ENCODE measurements at regions not wholly inside any gene's neighbourhood (a gene's known extent, or its start where the extent isn't known, plus 50 kb on each side); places are given as distances from the start of the nearest gene placed in this dataset.

DNA sequence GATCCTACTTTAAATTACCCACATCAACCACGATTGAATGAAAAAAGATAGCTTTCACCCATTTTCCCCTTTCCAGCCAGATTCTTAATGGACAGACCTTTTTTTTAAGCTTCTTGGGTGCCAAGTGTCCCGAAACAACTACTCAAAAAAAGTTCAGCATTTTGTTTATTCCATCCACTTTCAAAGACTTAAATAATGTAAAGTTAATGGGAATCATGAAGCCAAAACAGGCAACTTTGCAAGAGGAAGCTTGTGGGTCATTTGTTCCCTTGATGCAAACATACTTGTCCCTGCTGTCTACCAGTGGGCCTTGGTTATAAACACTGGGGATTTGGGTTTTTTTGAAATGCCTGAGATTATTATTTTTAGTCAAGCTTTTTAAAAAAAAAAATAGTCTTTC is 414.0 kb upstream of the PSMD7 start:
- no peak for DNase-seq (ENCODE audit: low read depth in 2 of 2)

DNA sequence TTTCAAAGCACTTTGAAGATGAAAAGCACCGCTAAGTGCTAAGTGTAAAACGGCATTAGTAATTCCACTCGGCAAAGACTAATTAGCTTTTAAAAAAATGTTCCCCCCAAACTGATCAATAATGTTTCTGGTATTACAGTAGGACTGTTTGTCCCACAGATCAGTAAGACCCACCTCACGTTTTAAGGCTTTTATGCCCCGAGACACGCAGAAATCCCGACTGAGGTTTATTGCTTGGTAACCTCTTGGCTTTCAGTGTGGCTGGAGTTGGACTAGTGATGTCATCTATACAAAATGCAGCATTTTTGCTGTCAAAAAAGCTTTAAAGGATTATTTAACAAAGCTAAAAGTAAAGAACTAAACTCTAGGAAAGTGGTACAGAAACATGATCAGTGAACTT is 414.6 kb upstream of the PSMD7 start:
- no peak for DNase-seq (ENCODE audit: low read depth in 2 of 2)

DNA sequence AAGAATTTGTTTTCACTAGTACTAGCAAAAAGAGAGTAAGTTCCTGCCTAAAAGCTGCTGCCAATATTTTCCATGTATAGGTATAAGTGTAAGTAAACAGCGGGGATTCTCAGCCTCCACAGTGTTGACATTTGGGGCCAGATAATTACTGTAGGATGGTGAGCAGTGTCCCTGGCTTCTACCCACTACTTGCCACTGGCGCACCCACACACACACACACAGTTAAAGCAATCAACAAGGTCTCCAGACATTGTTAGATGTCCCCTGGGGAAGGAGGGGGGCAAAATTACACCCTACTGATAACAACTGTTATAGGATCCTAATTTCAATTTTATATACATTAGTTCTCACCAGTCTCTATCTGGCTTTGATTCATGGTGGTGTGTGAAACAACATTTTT is 417.0 kb upstream of the PSMD7 start:
- no peak for DNase-seq (ENCODE audit: low read depth in 2 of 2)

DNA sequence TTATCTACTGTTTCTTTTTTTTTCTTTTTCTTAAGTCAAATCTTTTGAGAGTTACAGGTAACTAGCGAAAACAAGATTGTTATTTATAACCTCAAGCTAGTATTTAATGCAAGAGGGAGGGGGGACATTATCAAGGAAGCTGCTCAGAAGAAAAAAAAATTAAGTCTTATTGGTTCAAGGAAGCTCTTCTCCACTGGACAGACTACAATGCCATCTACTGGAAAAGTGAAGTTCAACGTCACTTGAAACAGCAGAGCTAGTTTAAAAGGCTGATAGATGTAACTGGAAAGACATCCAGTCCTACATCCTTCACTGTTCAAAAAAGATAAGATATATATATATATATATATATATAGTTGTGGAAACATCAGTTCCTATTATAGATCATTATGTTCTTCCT is 418.0 kb upstream of the PSMD7 start:
- DNase-seq (ENCODE audit: low read depth in 2 of 2) = no peak

DNA sequence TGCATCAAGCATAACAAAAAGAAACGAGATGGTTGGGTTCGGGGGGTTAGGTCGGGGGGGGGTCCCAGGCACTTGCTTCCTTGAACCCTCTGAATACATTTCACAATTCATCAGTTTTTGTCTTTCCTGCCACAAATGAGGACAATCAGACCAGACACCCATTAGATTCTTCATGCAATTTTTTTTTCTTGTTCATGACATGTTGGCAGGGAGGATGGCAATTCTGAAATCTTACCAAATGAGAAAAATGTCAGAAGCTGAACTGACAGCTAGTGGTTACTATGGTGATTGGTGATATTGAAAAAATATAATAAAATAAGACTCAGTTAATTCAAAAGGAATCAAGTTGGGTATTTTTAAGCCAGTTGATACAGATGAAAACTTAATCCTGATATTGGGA is 419.5 kb upstream of the PSMD7 start:
- no peak for DNase-seq (ENCODE audit: low read depth in 2 of 2)

DNA sequence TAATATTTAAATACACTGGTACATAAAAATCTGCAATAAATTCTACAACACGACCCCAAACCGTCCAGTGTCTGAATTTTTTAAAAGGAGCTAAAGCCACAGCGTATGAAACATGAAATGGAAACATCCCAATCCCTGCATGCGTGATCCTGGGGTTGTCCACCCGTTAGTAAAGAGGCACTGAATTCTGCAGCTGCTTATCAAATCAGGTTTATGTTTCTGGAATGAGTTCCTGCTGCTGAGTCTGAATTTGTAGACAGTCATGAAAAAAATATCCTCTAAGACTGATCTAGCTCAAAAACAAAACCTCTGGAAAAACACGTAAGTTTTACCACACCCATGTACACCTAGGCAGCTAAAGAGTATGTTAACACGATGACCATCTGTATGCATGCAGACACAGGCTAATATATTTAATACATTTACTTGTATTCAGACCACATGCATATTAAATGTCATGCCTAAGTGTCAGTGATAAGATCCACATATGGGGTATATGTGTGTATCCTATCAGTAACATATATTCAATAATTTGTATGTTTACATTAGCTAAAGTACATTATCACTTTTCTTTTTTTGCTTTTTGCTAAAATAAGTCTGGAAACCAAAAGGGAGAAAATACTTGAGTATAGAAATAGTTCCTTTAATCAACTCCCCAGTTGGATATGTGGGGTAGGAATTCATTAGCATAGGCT is 420.5 kb upstream of the PSMD7 start:
- no peak for DNase-seq (ENCODE audit: low read depth in 2 of 2)

DNA sequence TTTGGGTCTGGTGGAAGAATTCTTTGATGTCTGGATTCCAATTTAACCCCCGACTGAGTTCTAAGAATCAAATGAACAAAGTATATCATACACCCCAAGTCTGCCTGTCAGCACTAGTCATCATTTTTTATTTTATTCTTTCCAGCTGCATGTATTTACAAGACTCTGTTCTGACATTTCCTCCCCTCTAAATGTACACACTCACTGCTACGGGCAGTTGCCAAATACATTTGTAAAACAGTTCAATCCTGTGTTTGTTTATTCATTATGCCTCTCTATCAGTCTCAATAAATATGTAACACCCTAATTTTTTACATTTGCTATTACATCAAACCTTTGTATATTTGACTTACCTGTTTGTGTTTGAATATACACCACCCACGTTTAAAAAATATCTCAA is 422.3 kb upstream of the PSMD7 start:
- DNase-seq (ENCODE audit: low read depth in 2 of 2) = no peak

DNA sequence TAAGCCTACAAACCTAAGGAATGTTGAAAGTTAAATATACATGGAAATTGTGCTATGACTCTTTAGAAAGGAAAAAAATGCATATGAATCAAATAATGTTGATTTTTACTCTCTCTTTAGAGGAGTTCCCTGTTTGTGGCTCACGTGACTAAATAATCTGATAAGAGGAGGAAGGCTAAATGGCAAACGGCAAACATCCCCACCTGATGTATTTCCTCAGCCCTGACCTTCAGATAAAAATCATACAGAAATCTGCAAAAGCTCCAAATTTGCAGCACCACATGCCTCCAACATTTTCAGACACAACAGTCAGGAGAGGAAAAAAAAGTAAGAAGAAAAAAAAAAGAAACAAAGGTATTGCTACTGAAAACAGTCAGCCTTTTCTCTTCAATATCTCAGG is 423.0 kb upstream of the PSMD7 start:
- DNase-seq (ENCODE audit: low read depth in 2 of 2) = no peak

DNA sequence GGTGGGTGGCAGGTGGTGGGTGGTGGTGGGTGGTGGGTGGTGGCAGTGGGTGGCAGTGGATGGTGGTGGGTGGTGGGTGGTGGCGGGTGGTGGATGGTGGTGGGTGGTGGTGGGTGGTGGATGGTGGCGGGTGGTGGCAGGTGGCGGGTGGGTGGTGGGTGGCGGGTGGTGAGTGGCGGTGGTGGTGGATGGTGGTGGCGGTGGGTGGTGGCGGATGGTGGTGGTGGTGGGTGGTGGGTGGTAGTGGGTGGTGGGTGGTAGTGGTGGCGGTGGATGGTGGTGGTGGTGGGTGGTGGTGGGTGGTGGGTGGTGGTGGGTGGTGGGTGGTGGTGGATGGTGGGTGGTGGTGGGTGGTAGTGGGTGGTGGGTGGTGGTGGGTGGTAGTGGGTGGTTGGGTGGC is 423.8 kb upstream of the PSMD7 start:
- DNase-seq (ENCODE audit: low read depth in 2 of 2) = no peak

DNA sequence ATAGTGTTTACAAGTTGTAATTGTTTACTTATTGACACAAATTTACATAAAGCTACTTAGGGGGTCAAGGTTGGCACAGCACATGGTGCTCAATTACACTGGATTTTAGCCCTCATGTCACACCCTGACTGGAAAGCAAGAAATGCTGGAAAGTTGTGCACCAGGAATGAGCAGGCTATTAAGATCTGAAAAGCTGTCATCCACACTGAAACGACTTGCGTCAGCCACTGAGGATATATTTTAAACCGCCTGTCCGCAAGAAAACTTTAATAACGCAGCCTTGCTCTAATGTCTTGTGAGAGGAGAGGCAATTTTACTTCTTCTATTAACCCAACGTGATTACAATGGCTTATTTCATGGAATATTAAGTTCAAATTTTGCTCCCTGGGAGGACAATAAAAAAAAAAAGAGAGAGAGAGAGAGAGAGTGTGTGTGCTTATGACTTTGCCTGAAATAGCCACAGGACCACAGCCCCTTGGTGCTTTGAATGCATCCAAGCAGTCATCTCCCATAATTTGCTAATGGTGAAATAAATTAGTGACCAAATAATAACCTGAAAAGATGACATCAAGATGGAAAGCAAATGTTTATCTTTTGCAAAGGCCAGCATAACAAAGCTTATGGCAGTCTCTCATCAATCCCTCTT is 425.4 kb upstream of the PSMD7 start:
- DNase-seq (ENCODE audit: low read depth in 2 of 2) = no peak

DNA sequence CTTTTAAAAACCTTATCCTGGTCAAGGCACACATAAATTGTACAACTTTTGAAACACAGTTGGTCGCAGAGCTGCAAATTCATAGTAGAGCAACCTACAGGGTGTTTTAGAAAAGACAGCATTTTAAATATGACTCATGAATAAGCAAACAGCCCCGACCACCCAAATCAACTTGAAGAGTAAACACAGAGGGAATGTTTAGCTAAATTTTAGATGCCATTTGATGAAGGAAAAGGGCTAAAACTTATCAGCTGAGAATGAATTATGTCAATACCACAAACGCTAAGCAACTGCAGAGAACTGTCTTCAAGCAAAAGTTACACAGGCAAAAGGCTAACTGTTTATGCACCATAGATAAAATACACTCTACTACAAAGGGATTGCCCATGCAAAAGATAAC is 427.5 kb upstream of the PSMD7 start:
- DNase-seq (ENCODE audit: low read depth in 2 of 2) = no peak

DNA sequence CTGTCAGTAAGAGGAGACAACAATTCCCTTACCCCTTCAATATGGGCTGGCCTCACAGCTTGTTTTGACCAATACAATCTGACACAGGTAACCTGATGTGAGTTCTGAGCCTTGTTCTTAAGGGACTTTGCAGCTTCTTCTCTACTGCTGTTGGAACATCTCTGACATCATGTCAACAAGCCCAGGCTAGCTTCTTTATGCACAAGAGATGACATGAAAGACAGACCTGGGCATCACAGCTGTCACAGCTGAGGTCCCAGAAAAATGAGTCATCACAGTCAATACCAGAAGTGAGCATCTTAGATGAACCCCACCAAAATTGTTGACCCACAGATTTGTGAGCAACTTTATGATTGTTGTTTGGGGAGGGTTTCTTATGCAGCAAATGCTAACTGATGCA is 431.7 kb upstream of the PSMD7 start:
- DNase-seq (ENCODE audit: low read depth in 2 of 2) = no peak

DNA sequence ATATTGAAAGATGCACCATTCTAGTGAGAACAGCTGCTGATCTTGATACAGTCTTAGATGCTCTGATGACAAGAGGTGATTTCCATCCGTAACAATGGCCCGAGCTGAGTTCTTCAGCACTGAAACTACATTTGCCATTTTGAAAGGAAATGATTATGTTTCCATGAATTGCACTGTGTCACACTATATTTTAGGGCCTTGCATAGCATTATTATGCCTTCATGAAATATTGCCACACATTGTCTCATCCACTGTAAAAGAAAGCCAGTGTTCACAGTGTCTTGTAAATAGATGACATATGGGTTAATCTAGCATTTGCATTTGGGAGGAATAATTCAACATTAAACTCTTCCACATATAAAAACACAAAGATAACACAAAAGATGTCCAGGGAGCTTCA is 438.3 kb upstream of the PSMD7 start:
- no peak for DNase-seq (ENCODE audit: low read depth in 2 of 2)

DNA sequence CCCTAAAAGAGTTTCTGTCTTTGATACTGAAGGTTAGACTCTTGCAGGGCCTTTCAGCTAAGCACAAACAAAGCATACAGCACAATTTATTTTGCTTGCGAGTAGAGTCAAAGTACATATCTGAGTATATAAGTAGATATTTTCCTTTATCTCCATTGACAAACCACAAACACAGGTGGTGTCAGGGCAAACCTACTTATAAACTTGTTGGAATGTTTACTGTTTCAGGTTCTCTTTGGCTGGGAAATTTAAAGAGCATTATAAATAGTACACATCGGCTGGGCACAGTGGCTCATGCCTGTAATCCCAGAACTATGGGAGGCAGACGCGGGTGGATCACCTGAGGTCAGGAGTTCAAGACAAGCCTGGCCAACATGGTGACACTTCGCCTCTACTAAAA is 442.6 kb upstream of the PSMD7 start:
- no peak for DNase-seq (ENCODE audit: low read depth in 2 of 2)

DNA sequence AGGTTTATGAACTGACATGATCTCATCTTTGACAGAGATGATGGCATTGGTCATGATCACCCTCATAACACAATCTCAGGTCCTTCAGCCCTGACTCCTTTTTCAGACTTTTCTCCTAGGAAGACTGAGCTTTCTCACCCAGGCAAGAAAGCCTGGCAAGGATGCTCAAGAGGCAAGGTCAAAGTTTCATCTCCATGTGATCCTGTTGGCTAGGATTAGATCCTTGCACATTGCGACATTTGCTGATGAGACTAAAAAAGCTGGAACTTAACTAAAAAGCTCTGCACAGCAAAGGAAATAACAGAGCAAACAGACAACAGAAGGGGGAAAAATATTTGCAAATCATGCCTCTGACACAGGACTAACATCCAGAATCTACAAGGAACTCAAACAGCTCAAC is 444.1 kb upstream of the PSMD7 start:
- DNase-seq (ENCODE audit: low read depth in 2 of 2) = no peak

DNA sequence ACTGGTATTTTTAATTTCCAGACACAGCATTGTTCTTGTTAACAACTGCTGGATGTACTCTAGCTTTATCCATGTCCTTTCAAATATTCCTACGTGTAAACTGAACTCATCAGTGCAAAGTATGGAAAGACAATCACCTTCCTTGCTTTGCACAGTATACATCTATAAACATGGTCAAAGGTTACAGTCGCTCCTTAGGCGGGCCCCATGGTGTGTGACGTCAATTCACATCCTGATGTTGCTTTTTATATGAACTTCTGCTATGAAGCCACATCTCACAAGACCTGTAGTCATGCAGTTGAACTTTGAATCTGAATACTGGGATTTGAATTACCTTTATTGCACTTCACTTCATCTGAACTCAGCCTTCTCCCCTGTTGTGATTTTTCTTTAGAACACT is 447.6 kb upstream of the PSMD7 start:
- no peak for DNase-seq (ENCODE audit: low read depth in 2 of 2)

DNA sequence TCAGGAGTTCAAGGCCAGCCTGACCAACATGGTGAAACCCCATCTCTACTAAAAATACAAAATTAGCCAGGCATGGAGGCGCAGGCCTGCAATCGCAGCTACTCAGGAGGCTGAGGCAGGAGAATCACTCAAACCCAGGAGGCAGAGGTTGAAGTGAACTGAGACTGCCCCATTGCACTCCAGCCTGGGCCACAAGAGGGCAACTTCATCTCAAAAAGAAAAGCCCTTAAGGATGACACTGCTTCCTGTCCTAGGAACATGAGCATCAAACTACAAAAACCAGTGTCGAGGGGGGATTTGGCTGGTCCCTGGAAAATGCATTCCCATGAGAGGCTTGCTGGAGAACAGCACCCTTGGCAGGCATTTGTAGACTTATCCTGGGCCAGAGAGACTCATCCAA is 449.5 kb upstream of the PSMD7 start:
- DNase-seq (ENCODE audit: low read depth in 2 of 2) = no peak

DNA sequence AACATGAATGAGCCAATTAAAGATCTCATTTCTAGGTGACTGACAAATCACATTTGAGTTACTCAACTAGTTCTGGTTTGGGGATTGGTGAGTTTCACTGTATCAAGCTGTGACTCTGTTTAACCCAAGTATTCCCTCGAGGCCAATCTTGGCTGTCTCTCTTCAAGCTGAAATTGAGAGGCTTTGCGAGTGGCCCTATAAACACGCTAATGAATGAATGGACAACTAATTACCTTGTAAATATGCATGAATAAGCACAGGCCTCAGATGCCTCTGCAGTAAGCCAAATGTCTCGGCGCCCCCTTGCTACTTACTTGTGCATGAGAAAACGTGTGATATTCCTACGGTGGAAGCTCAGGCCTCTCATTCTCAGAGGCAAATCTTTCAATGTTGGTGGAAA is 450.3 kb upstream of the PSMD7 start:
- no peak for DNase-seq (ENCODE audit: low read depth in 2 of 2)

DNA sequence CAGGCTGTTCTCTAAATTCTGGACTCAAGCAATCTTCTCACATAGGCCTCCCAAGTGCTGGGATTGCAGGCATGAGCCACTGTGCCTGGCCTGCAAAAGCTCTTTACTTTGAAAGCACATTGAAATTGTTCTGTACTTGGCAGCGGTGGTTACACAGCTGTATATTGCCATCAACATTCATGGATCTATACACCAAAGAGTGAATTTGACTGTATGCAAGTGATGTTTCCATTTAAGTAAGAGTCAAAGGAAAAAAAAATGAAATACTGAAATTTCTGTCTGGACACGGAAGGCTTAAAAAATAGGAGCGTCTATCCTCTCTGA is 450.6 kb upstream of the PSMD7 start:
- DNase-seq (ENCODE audit: low read depth in 2 of 2) = no peak

DNA sequence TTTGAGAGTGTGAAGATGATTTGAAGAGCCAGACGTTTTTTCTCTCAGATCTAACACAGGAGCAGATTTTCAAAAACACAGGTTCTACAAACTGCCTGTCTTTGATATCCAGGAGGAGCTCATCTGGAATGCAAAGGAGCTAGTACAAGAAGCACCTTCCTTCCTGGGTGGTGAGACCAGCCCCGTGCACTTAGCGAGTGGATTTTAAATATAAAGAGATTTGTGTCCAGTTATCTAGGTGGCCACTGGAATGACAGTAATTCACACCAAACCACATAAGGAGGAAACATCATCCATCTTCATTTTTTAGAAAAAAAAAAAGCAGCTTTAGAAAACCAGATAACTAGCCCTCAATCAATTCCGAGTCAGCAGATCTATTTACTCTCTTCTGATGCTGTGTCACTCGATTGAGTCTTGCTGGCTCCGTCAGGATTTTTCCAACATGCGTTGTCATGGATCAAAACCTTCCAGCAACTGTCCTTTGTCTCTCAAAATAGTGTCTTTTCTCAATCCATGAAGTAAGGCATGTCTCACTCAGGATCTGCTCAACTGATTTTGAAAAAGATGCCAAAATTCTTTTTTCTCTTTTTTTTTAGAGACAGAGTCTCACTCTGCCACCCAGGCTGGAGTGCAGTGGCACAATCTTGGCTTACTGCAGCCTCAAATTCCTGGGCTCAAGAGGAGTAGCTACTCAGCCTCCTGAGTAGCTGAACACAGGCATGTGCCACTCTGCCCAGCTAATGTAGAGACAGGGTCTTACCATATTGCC is 451.2 kb upstream of the PSMD7 start:
- no peak for DNase-seq (ENCODE audit: low read depth in 2 of 2)

DNA sequence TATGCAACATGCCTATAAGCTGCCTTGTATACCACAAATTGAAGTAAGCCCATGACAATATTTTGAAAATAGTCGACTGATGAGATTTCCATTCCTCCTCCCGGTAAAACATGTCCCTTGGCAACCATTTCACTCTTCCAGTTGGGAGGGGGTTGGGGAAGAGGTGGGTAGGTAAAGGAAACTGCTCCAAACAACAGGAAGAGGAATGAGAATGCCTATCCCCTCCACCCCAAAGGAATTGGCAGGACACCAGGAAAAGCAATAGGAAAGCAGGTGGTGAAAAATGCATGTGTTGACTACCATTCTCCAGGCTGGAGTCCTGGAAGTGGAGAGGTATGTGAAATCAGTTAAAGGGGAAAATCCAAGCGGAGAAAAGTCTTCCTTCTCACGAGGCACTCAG is 455.9 kb upstream of the PSMD7 start:
- DNase-seq (ENCODE audit: low read depth in 2 of 2) = no peak

DNA sequence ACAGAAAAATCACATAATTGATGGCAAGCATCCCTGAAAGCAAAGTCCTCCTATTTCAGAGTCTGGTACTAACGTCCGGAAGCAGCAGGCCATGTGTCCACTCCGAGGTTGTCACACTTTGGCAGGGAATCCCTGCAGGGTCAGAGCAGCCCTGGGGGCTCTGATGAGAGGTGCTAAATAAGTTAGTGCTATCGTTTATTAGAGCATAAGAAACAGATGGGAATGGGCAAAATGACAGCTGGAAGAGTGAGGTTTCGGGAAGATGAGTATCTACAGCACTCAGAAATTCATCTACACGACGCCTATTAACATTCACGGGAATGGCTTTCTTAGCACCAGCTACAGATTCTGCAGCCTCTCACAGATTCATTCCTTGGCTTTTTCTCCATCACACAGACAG is 465.4 kb upstream of the PSMD7 start:
- DNase-seq (ENCODE audit: low read depth in 2 of 2) = no peak

DNA sequence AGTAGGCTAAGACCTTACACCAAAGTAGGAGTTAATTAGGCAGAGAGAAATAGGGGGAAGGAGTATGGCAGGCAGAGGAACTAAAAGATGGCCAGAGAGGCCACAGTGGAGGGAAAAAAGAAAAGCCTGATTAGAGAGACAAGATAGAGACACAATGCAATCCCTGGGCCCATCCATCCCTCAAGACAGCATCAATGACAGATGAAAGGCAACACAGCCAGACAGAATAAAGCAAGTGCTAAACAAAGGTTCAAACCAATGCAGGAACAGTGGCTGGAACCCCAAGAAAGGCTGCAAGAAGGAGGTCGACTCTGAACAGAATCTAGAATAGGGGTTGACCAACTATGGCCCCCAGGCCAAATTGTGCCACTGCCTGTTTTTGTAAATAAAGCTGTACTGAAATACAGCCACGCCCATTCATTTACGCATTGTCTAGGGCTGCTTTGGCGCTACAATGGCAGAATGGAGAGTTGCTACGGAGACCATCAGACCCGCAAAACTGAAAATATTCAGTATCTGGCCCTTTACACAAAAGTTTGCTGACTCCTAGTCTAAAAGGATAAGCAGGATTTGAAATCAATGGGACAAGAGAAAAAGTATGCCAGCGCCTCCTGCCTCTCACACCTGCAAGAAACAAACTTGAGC is 473.3 kb upstream of the PSMD7 start:
- DNase-seq (ENCODE audit: low read depth in 2 of 2) = no peak

Measured in stimulated activated CD8-positive, alpha-beta memory T cell treated with anti-CD3 and anti-CD28 coated beads, Interleukin-2, amount 100 ng/mL, for 48 hours (primary cell).